ENCODE measurements at regions not wholly inside any gene's neighbourhood (a gene's known extent, or its start where the extent isn't known, plus 50 kb on each side); places are given as distances from the start of the nearest gene placed in this dataset.
A peak's percentile ranks its signal among the peaks of the same experiment; 100 is the strongest.

GRCh38 chr17:69605571-69605970, 191.1 kb downstream of the MAP2K6 start:
- no peaks in the 10 kb centered on the region for H3K27me3 Mint-ChIP-seq
- H3K4me3 Mint-ChIP-seq = no peak overlapping the region
- peaks cover 35% of the 10 kb centered on the region for H3K4me1 Mint-ChIP-seq
- POLR2A ChIA-PET = no interaction called here
- no peak for DNase-seq
- CTCF ChIA-PET = no interaction called here
- H3K9me3 Mint-ChIP-seq = no peaks in the 10 kb centered on the region
- H3K36me3 Mint-ChIP-seq (ENCODE audit: low read depth) = no peaks in the 10 kb centered on the region
- no peak overlapping the region for H3K27ac Mint-ChIP-seq

- Mint-ChIP-seq H3K4me1 (peaks cover 38% of the 10 kb centered on the region), H3K27me3 (no peaks in the 10 kb centered on the region), H3K9me3 (peaks cover 3% of the 10 kb centered on the region), H3K4me3 (no peak overlapping the region), H3K27ac (no peak overlapping the region), H3K36me3 (ENCODE audit: low read depth) (no peaks in the 10 kb centered on the region)
- POLR2A ChIA-PET = interaction anchor here (1.1 kb wide), 1 partner anchor 22 kb away, joined by 3 read pairs; no protein-coding TSS in a partner anchor
- no peak for DNase-seq
- CTCF ChIA-PET = interaction anchor here (0.7 to 2.0 kb wide), 9 partner anchors 8 to 562 kb away, joined by 3 to 11 read pairs (median 5); partner anchors contain the start of gene KCNJ16
Measured at GRCh38 chr17:69606142-69606800, 191.8 kb downstream of the MAP2K6 start.

GRCh38 chr17:69607162-69607834, 192.8 kb downstream of the MAP2K6 start:
- Mint-ChIP-seq H3K4me1 (peaks cover 35% of the 10 kb centered on the region), H3K27me3 (no peaks in the 10 kb centered on the region), H3K9me3 (peaks cover 6% of the 10 kb centered on the region), H3K27ac (no peak overlapping the region), H3K36me3 (ENCODE audit: low read depth) (no peaks in the 10 kb centered on the region), H3K4me3 (no peak overlapping the region)
- POLR2A ChIA-PET = interaction anchor here (1.1 kb wide), 1 partner anchor 23 kb away, joined by 3 read pairs; no protein-coding TSS in a partner anchor
- DNase-seq = peak; percentile 45
- CTCF ChIA-PET = interaction anchor here (0.7 to 2.0 kb wide), 10 partner anchors 9 to 561 kb away, joined by 3 to 11 read pairs (median 4); no protein-coding TSS in a partner anchor

GRCh38 chr17:69608141-69608540, 193.6 kb downstream of the MAP2K6 start:
- ChIA-PET CTCF (interaction anchor here (0.7 to 2.0 kb wide), 6 partner anchors 10 to 531 kb away, joined by 3 to 11 read pairs (median 4); no protein-coding TSS in a partner anchor), POLR2A (no interaction called here)
- H3K4me1 Mint-ChIP-seq = peaks cover 28% of the 10 kb centered on the region
- no peak overlapping the region for H3K4me3 Mint-ChIP-seq
- no peaks in the 10 kb centered on the region for H3K27me3 Mint-ChIP-seq
- no peak for DNase-seq
- peaks cover 6% of the 10 kb centered on the region for H3K9me3 Mint-ChIP-seq
- no peaks in the 10 kb centered on the region for H3K36me3 Mint-ChIP-seq (ENCODE audit: low read depth)
- no peak overlapping the region for H3K27ac Mint-ChIP-seq

DNA sequence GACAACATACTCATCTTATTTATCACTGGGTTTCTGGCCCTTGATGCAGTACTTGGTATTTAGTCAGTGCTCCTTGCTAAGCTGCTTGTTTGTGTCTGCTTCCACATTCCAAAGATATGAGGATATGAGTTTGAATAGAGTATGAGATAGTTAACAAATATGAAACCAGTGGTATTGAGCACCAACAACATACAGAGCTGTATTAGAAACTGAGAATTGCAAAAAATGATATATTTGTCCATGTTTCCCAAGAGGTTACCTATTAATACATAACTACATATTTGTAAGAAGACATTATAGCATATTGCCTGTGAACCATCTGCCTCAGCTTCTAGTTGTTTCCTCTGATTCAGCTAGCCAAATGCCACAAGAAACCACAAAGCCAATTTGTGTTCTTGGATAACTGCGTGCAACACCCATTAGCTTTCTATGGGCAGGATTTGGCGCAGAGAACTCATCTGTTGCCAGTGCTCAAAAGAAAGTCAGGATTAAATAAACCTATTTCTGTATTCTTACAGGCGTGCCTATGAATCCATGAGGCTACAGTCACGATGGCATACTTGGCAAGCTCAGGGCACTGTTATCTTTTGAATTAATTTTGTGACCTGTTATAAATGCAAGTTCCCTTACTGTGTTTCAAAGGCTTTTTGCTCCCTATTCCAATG, 194.4 kb downstream of the MAP2K6 start:
- Mint-ChIP-seq H3K4me3 (no peak overlapping the region), H3K27ac (no peak overlapping the region), H3K27me3 (no peaks in the 10 kb centered on the region), H3K9me3 (peaks cover 6% of the 10 kb centered on the region), H3K4me1 (peaks cover 26% of the 10 kb centered on the region), H3K36me3 (ENCODE audit: low read depth) (no peaks in the 10 kb centered on the region)
- DNase-seq = no peak
- POLR2A ChIA-PET = no interaction called here
- CTCF ChIA-PET = interaction anchor here (0.6 to 1.3 kb wide), 4 partner anchors 18 to 553 kb away, joined by 3 to 5 read pairs (median 4); no protein-coding TSS in a partner anchor

GRCh38 chr17:69609473-69610305, 195.2 kb downstream of the MAP2K6 start:
- Mint-ChIP-seq H3K27ac (no peak overlapping the region), H3K27me3 (no peaks in the 10 kb centered on the region), H3K4me1 (peaks cover 26% of the 10 kb centered on the region), H3K4me3 (no peak overlapping the region), H3K36me3 (ENCODE audit: low read depth) (no peaks in the 10 kb centered on the region), H3K9me3 (peaks cover 6% of the 10 kb centered on the region)
- POLR2A ChIA-PET = no interaction called here
- CTCF ChIA-PET = interaction anchor here (0.6 to 1.3 kb wide), 3 partner anchors 17 to 553 kb away, joined by 3 to 5 read pairs (median 4); no protein-coding TSS in a partner anchor
- no peak for DNase-seq

- POLR2A ChIA-PET = no interaction called here
- no peaks in the 10 kb centered on the region for H3K36me3 Mint-ChIP-seq (ENCODE audit: low read depth)
- no peaks in the 10 kb centered on the region for H3K4me1 Mint-ChIP-seq
- CTCF ChIA-PET = no interaction called here
- no peak for DNase-seq
- peaks cover 2% of the 10 kb centered on the region for H3K9me3 Mint-ChIP-seq
- no peaks in the 10 kb centered on the region for H3K27me3 Mint-ChIP-seq
- no peak overlapping the region for H3K27ac Mint-ChIP-seq
- no peak overlapping the region for H3K4me3 Mint-ChIP-seq
Measured at GRCh38 chr17:69620363-69620762, 205.9 kb downstream of the MAP2K6 start.

- Mint-ChIP-seq H3K27ac (no peak overlapping the region), H3K4me1 (no peaks in the 10 kb centered on the region), H3K36me3 (ENCODE audit: low read depth) (no peaks in the 10 kb centered on the region), H3K27me3 (no peaks in the 10 kb centered on the region), H3K9me3 (peaks cover 2% of the 10 kb centered on the region), H3K4me3 (no peak overlapping the region)
- CTCF ChIA-PET = no interaction called here
- POLR2A ChIA-PET = no interaction called here
- no peak for DNase-seq
Measured at GRCh38 chr17:69625474-69625873, 211.0 kb downstream of the MAP2K6 start.

DNA sequence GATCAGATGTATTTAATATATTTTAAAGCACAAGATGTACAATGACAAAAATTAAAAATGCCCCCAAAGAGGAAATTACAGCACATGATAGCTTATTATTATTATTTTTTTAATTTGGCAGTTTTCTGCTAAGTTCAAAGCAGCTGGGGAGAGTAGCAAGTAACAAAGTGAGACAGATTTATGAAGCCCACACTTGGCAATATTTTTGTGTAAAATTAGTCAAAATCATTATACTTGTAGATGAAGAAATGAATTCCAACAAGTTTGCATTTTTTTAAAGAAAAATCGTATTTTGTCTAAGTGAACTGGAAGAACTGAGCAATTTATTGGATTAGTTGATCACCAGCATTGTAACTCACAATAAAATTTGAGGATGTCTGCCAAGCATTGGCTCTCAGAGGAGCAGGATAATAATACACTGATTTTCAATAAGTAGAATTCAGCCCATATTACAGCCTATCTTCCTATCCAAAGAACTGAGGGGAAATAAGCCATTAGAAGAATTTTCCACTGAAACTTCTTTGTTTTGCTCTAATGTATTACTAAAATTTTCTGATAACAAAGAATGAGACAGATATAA, 215.6 kb downstream of the MAP2K6 start:
- peaks cover 2% of the 10 kb centered on the region for H3K9me3 Mint-ChIP-seq
- ChIA-PET POLR2A (no interaction called here), CTCF (no interaction called here)
- H3K27me3 Mint-ChIP-seq = no peaks in the 10 kb centered on the region
- H3K4me3 Mint-ChIP-seq = no peak overlapping the region
- H3K4me1 Mint-ChIP-seq = no peaks in the 10 kb centered on the region
- no peak overlapping the region for H3K27ac Mint-ChIP-seq
- no peak for DNase-seq
- H3K36me3 Mint-ChIP-seq (ENCODE audit: low read depth) = no peaks in the 10 kb centered on the region

GRCh38 chr17:69634844-69635243, 220.3 kb downstream of the MAP2K6 start:
- CTCF ChIA-PET = no interaction called here
- Mint-ChIP-seq H3K27ac (no peak overlapping the region), H3K27me3 (no peaks in the 10 kb centered on the region), H3K4me1 (no peaks in the 10 kb centered on the region), H3K4me3 (no peak overlapping the region), H3K36me3 (ENCODE audit: low read depth) (no peaks in the 10 kb centered on the region), H3K9me3 (peaks cover 2% of the 10 kb centered on the region)
- POLR2A ChIA-PET = no interaction called here
- DNase-seq = no peak

- no peaks in the 10 kb centered on the region for H3K27me3 Mint-ChIP-seq
- no peaks in the 10 kb centered on the region for H3K4me1 Mint-ChIP-seq
- POLR2A ChIA-PET = no interaction called here
- H3K27ac Mint-ChIP-seq = no peak overlapping the region
- CTCF ChIA-PET = no interaction called here
- H3K4me3 Mint-ChIP-seq = no peak overlapping the region
- DNase-seq = no peak
- no peaks in the 10 kb centered on the region for H3K36me3 Mint-ChIP-seq (ENCODE audit: low read depth)
- no peaks in the 10 kb centered on the region for H3K9me3 Mint-ChIP-seq
Measured at GRCh38 chr17:69637446-69638156, 223.1 kb downstream of the MAP2K6 start.

DNA sequence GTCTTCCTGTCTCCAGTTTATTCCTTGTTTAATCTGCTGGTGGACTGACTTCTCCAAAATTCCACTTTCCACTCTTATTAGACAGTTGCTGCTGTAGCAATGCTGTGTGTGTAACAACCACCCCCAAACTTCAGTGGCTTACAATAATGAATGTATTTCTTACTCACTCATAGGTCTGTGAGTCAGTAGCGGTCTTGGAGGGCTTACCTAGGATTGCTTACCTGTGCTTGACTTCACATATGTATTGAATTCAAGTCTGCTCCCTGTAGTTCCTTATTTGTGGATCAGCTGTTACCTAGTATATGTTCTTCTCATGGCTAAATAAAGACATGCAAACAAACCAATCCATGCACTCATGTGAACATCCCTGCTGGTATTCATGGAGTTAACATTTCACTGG, 224.6 kb downstream of the MAP2K6 start:
- no peak overlapping the region for H3K4me3 Mint-ChIP-seq
- CTCF ChIA-PET = no interaction called here
- H3K36me3 Mint-ChIP-seq (ENCODE audit: low read depth) = no peaks in the 10 kb centered on the region
- H3K27me3 Mint-ChIP-seq = no peaks in the 10 kb centered on the region
- no peaks in the 10 kb centered on the region for H3K9me3 Mint-ChIP-seq
- POLR2A ChIA-PET = no interaction called here
- H3K4me1 Mint-ChIP-seq = no peaks in the 10 kb centered on the region
- H3K27ac Mint-ChIP-seq = no peak overlapping the region
- no peak for DNase-seq
